ENCODE measurements at regions not wholly inside any gene's neighbourhood (a gene's known extent, or its start where the extent isn't known, plus 50 kb on each side); places are given as distances from the start of the nearest gene placed in this dataset.
"Not testable (repeated sequence)": the region's sequence is repeated elsewhere in the genome, so short reads cannot be mapped to it uniquely, and the experiment has no call there.

- no peak for DNase-seq (ENCODE audit: low read depth in 4 of 4, low spot score in 3 of 4)
Observed at GRCh38 chr3:181354140-181354539, 357.6 kb upstream of the SOX2 start.

- no peak for DNase-seq (ENCODE audit: low read depth in 4 of 4, low spot score in 3 of 4)
Observed at GRCh38 chr3:181344331-181344730, 354.8 kb upstream of the DNAJC19 start.

GRCh38 chr3:181336597-181336996 lies 347.1 kb upstream of the DNAJC19 start:
- no peak for DNase-seq (ENCODE audit: low read depth in 4 of 4, low spot score in 3 of 4)

- no peak for DNase-seq (ENCODE audit: low read depth in 4 of 4, low spot score in 3 of 4)
Observed at GRCh38 chr3:181333394-181333793, 343.9 kb upstream of the DNAJC19 start.

- DNase-seq (ENCODE audit: low read depth in 4 of 4, low spot score in 3 of 4), result no peak
Observed at GRCh38 chr3:181330821-181331563, 341.5 kb upstream of the DNAJC19 start.

GRCh38 chr3:181330257-181330656 lies 340.7 kb upstream of the DNAJC19 start:
- DNase-seq (ENCODE audit: low read depth in 4 of 4, low spot score in 3 of 4), result no peak

GRCh38 chr3:181329024-181329423 lies 339.5 kb upstream of the DNAJC19 start:
- no peak for DNase-seq (ENCODE audit: low read depth in 4 of 4, low spot score in 3 of 4)

- no peak for DNase-seq (ENCODE audit: low read depth in 4 of 4, low spot score in 3 of 4)
Observed at GRCh38 chr3:181328346-181328745, 338.8 kb upstream of the DNAJC19 start.

- no peak for DNase-seq (ENCODE audit: low read depth in 4 of 4, low spot score in 3 of 4)
Observed at GRCh38 chr3:181327349-181327748, 337.8 kb upstream of the DNAJC19 start.

- DNase-seq (ENCODE audit: low read depth in 4 of 4, low spot score in 3 of 4), result no peak
Observed at GRCh38 chr3:181326637-181327223, 337.2 kb upstream of the DNAJC19 start.

- DNase-seq (ENCODE audit: low read depth in 4 of 4, low spot score in 3 of 4), result not testable (repeated sequence)
Observed at GRCh38 chr3:181324516-181324915, 335.0 kb upstream of the DNAJC19 start.

- no peak for DNase-seq (ENCODE audit: low read depth in 4 of 4, low spot score in 3 of 4)
Observed at GRCh38 chr3:181318321-181318720, 328.8 kb upstream of the DNAJC19 start.

GRCh38 chr3:181317508-181317907 lies 328.0 kb upstream of the DNAJC19 start:
- no peak for DNase-seq (ENCODE audit: low read depth in 4 of 4, low spot score in 3 of 4)

GRCh38 chr3:181316482-181316881 lies 326.9 kb upstream of the DNAJC19 start:
- DNase-seq (ENCODE audit: low read depth in 4 of 4, low spot score in 3 of 4), result no peak

- no peak for DNase-seq (ENCODE audit: low read depth in 4 of 4, low spot score in 3 of 4)
Observed at GRCh38 chr3:181313335-181313734, 323.8 kb upstream of the DNAJC19 start.

- no peak for DNase-seq (ENCODE audit: low read depth in 4 of 4, low spot score in 3 of 4)
Observed at GRCh38 chr3:181311186-181311585, 321.6 kb upstream of the DNAJC19 start.

- DNase-seq (ENCODE audit: low read depth in 4 of 4, low spot score in 3 of 4), result no peak
Observed at GRCh38 chr3:181302960-181303359, 313.4 kb upstream of the DNAJC19 start.

- DNase-seq (ENCODE audit: low read depth in 4 of 4, low spot score in 3 of 4), result no peak
Observed at GRCh38 chr3:181300033-181300432, 310.5 kb upstream of the DNAJC19 start.

- no peak for DNase-seq (ENCODE audit: low read depth in 4 of 4, low spot score in 3 of 4)
Observed at GRCh38 chr3:181298421-181298820, 308.9 kb upstream of the DNAJC19 start.

- no peak for DNase-seq (ENCODE audit: low read depth in 4 of 4, low spot score in 3 of 4)
Observed at GRCh38 chr3:181292984-181293383, 303.4 kb upstream of the DNAJC19 start.

GRCh38 chr3:181290941-181291340 lies 301.4 kb upstream of the DNAJC19 start:
- no peak for DNase-seq (ENCODE audit: low read depth in 4 of 4, low spot score in 3 of 4)

- no peak for DNase-seq (ENCODE audit: low read depth in 4 of 4, low spot score in 3 of 4)
Observed at GRCh38 chr3:181289306-181289705, 299.8 kb upstream of the DNAJC19 start.
